Tibial artery (tissue), 4 donors: ENCODE measurements at regions not wholly inside any gene's neighbourhood (a gene's known extent, or its start where the extent isn't known, plus 50 kb on each side); places are given as distances from the start of the nearest gene placed in this dataset.

Experiments used
- DNase-seq, 2 donors: peaks; one replicate each; pipeline ENCODE4 v3.0.0-alpha.2; 2019
- H3K27ac ChIP-seq, 2 donors: fragments of 200-600 bp; sonication (generic) in 1 of 2; 1 replicate in 1 of 2; 2 replicates in 1 of 2; pipeline ENCODE4 v1.5.1; 2018 to 2019; ENCODE audit warnings: mild to moderate bottlenecking in 1 of 2
- H3K27me3 ChIP-seq, 2 donors: fragments of 200-600 bp; sonication (generic) in 1 of 2; one replicate each; pipeline versions ENCODE4 v1.5.1 to v1.6.0; 2016 to 2019
- H3K36me3 ChIP-seq, 3 donors: fragments of 200-600 bp; sonication (generic) in 2 of 3; one replicate each; pipeline ENCODE4 v1.5.1; 2016 to 2019; ENCODE audit warnings: mild to moderate bottlenecking in 2 of 3
- H3K4me1 ChIP-seq, 4 donors: fragments of 200-600 bp; sonication (generic) in 2 of 4; 1 replicate in 3 of 4; 2 replicates in 1 of 4; pipeline ENCODE4 v1.5.1; 2016 to 2019
- H3K4me3 ChIP-seq, 2 donors: fragments of 200-600 bp; sonication (generic) in 1 of 2; 1 replicate in 1 of 2; 2 replicates in 1 of 2; pipeline ENCODE4 v1.5.1; 2018 to 2019; ENCODE audit warnings: mild to moderate bottlenecking in 2 of 2
- H3K9me3 ChIP-seq, 3 donors: fragments of 200-600 bp; sonication (generic) in 1 of 3; one replicate each; pipeline ENCODE4 v1.5.1; 2016 to 2019
- CTCF ChIP-seq, 2 experiments: fragments of 200-600 bp in 1 of 2; fragments of 450-650 bp in 1 of 2; IDR thresholded peaks; one replicate each; pipeline ENCODE4 v1.5.1; 2017 to 2019; ENCODE audit warnings: antibody characterized with exemption in 2 of 2, mild to moderate bottlenecking in 1 of 2, moderate library complexity in 1 of 2
- intact Hi-C: fragments of 100-400 bp; cut with DNase I; formaldehyde crosslinking; loops from one replicate; pipeline ENCODE4 v1.15.0; 2023; ENCODE audit warnings: low total_unique reads

DNA sequence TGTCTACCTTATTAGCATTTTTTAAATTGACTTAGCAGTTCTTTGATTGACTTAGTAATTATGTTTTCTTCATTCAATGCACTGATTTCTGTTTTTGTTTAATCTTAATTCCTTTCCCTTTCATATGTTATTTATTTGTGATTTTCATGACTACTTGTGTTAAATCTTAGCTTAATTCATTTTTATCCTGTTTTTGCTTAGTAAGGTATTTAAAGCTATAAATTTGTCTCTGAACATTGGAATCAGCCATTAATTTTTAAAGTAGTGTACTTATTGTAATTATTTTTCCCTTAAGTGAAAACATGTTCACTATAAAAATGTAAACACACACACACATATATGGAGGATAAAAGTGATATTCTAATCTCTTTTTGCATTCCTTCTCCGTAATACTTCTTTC is 109.1 kb upstream of the DIPK2B start:
- no peak for DNase-seq
- Histone ChIP-seq H3K4me1 (no peaks in the 10 kb centered on the region), H3K27ac (no peak overlapping the region), H3K9me3 (peaks cover 0 to 5% (median 4%) of the 10 kb centered on the region in 3 donors), H3K27me3 (no peaks in the 10 kb centered on the region), H3K4me3 (no peak overlapping the region), H3K36me3 (no peaks in the 10 kb centered on the region)
- TF ChIP-seq CTCF (IDR thresholded peaks at IDR 0.05) = no peak
- intact Hi-C loops = no loop called here

DNA sequence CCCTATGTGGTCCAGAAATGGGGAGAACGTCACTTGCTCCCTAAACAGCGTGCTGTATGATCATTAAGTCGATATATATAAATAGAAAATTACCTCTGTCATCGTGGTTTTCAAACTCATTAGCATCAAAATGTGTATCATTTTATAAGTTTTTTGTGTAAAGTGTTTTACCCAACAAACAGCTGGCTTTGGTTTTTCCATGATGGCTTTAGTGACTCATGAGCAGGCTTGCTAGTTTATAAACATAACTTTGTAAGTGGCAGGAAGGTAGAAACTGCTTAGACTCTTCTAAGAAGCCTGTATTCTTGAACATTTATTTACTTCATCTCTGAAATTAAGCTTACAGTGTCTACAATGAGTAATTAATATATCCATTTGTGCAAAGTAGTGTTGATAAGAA is 108.4 kb upstream of the DIPK2B start:
- Histone ChIP-seq H3K9me3 (peaks cover 0 to under 1% (median 0%) of the 10 kb centered on the region in 3 donors), H3K4me3 (no peak overlapping the region), H3K27me3 (no peaks in the 10 kb centered on the region), H3K36me3 (no peaks in the 10 kb centered on the region), H3K4me1 (no peaks in the 10 kb centered on the region), H3K27ac (no peak overlapping the region)
- no peak for TF ChIP-seq CTCF (IDR thresholded peaks at IDR 0.05)
- intact Hi-C loops = no loop called here
- no peak for DNase-seq

GRCh38 chrX:45306794-45307193 is 106.1 kb upstream of the DIPK2B start:
- H3K4me3 ChIP-seq = no peak overlapping the region
- H3K27me3 ChIP-seq = no peaks in the 10 kb centered on the region
- no peak for DNase-seq
- TF ChIP-seq CTCF (IDR thresholded peaks at IDR 0.05) = no peak
- intact Hi-C loops = no loop called here
- H3K9me3 ChIP-seq = no peaks in the 10 kb centered on the region
- no peak overlapping the region for H3K27ac ChIP-seq
- no peaks in the 10 kb centered on the region for H3K36me3 ChIP-seq
- H3K4me1 ChIP-seq = no peaks in the 10 kb centered on the region

- no peak for TF ChIP-seq CTCF (IDR thresholded peaks at IDR 0.05)
- Histone ChIP-seq H3K36me3 (no peaks in the 10 kb centered on the region), H3K27me3 (no peaks in the 10 kb centered on the region), H3K9me3 (no peaks in the 10 kb centered on the region), H3K27ac (no peak overlapping the region), H3K4me1 (no peaks in the 10 kb centered on the region), H3K4me3 (no peak overlapping the region)
- no peak for DNase-seq
- intact Hi-C loops = no loop called here
These were observed 100.0 kb upstream of the DIPK2B start for GRCh38 chrX:45300638-45301037.

DNA sequence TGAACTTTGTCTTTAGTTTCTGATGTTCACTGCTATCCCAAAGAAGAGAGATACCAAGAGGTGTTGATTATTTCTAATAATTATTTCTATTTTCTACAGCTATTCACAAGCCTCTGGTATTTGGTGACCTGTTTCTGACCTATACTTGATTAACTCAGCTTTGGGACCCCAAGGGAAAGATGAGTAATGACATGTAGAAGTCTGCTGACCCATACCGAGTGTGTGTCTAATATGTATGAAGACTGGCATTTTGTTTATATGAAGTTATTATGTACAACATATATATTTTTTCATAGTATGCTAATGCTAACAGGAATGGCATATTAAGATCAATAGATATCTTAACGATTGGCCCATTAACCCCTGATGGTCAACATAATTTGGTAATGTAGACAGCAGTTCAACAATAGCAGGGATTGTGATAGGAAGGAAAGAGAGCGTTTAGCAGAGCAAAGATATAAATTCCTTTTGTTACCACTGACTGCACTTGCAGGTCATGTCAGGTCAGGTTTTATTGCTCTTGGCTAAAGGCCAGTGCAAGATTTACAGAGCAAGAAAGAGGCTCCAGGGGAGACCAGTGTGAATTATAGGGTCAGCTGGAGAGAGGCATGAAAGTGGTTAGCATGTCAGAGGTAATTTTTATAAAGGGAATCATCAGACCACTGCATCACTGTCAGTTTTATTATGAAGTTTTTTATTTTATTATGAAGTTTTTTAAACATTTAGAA is 94.7 kb upstream of the DIPK2B start:
- Histone ChIP-seq H3K4me1 (no peaks in the 10 kb centered on the region), H3K9me3 (no peaks in the 10 kb centered on the region), H3K36me3 (no peaks in the 10 kb centered on the region), H3K27ac (no peak overlapping the region), H3K27me3 (no peaks in the 10 kb centered on the region), H3K4me3 (no peak overlapping the region)
- no peak for DNase-seq
- intact Hi-C loops = no loop called here
- TF ChIP-seq CTCF (IDR thresholded peaks at IDR 0.05) = no peak

DNA sequence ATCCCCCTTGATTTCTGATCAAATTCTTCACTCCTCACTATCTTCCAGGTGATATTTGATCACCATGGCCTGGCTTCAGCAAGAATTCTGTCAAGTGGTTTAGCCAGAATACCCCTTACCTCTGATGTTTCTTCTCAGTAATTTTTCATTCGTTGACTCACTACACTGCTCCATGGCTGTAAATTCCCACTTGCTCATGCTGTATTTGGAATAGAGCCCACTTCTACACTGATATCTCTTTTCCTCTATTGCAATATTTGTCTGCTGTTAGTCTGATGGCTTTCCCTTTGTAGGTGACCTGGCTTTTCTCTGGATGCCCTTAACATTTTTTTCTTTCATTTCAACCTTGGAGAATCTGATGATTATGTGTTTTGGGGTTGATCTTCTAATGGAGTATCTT is 73.9 kb upstream of the DIPK2B start:
- Histone ChIP-seq H3K27me3 (no peaks in the 10 kb centered on the region), H3K36me3 (no peaks in the 10 kb centered on the region), H3K4me3 (no peak overlapping the region), H3K4me1 (no peaks in the 10 kb centered on the region), H3K27ac (no peak overlapping the region), H3K9me3 (peaks cover 0 to 4% (median 0%) of the 10 kb centered on the region in 3 donors)
- intact Hi-C loops = no loop called here
- DNase-seq = no peak
- TF ChIP-seq CTCF (IDR thresholded peaks at IDR 0.05) = no peak
